K562 (cell line): ENCODE measurements at regions not wholly inside any gene's neighbourhood (a gene's known extent, or its start where the extent isn't known, plus 50 kb on each side); places are given as distances from the start of the nearest gene placed in this dataset.

Source experiments
- CTCF ChIP-seq, 3 experiments: IDR thresholded peaks in 2 of 3; conservative IDR thresholded peaks in 1 of 3; 2 replicates each; pipeline ENCODE4 v1.5.1; 2011 to 2012; ENCODE audit warnings: low read length in 3 of 3, mild to moderate bottlenecking in 3 of 3, control low read depth in 2 of 3, improper control_type of control experiment in 1 of 3, inconsistent platforms in 1 of 3, low read depth in 1 of 3, mixed read lengths in 1 of 3, moderate library complexity in 1 of 3; ENCODE audit not compliant: insufficient read depth in 2 of 3
- EZH2 ChIP-seq: IDR thresholded peaks from 2 replicates; pipeline ENCODE4 v1.6.1; 2012; ENCODE audit warnings: low read depth, mild to moderate bottlenecking, inconsistent platforms, low read length, borderline replicate concordance
- FOXA3 ChIP-seq, 2 experiments: fragments of 450-650 bp in 1 of 2; sonication (generic) in 1 of 2; formaldehyde crosslinking; IDR thresholded peaks in 1 of 2; conservative IDR thresholded peaks in 1 of 2; 2 replicates each; pipeline versions ENCODE4 v1.4.0 to v1.8.0; 2020 to 2022; ENCODE audit warnings: mild to moderate bottlenecking in 2 of 2, missing genetic modification reagents in 1 of 2
- PHF8 ChIP-seq: fragments of 200-600 bp; sonication (generic); IDR thresholded peaks from 2 replicates; pipeline ENCODE4 v1.6.1; 2012; ENCODE audit warnings: mixed run types, mild to moderate bottlenecking, inconsistent platforms, low read length, moderate library complexity, borderline replicate concordance
- POLR2A ChIP-seq: fragments of 450-650 bp; conservative IDR thresholded peaks from 2 replicates; pipeline ENCODE4 v1.6.1; 2016
- SAP30 ChIP-seq: fragments of 200-600 bp; sonication (generic); IDR thresholded peaks from 2 replicates; pipeline ENCODE4 v1.6.1; 2012; ENCODE audit warnings: borderline replicate concordance, low read depth, mild to moderate bottlenecking, moderate library complexity, low read length, control low read depth, inconsistent platforms; ENCODE audit not compliant: insufficient read depth, poor library complexity, severe bottlenecking
- SNRNP70 ChIP-seq: fragments of 200-400 bp; formaldehyde crosslinking; optimal IDR thresholded peaks from 2 replicates; pipeline ENCODE3; 2017; ENCODE audit warnings: low read depth, low read length
- ZNF224 ChIP-seq: sonication (generic); formaldehyde crosslinking; IDR thresholded peaks from 2 replicates; pipeline ENCODE4 v1.8.0; 2022; ENCODE audit warnings: mild to moderate bottlenecking, missing genetic modification reagents
- TF ChIP-seq, protein P1 (sequence below): sonication (generic); formaldehyde crosslinking; IDR thresholded peaks from 2 replicates; pipeline ENCODE4 v1.8.0; 2022; ENCODE audit warnings: missing genetic modification reagents, mild to moderate bottlenecking, moderate library complexity, borderline replicate concordance
- TF ChIP-seq, protein P2 (sequence below): sonication (generic); formaldehyde crosslinking; IDR thresholded peaks from 2 replicates; pipeline ENCODE4 v1.8.1; 2023; ENCODE audit warnings: mild to moderate bottlenecking, missing genetic modification reagents

GRCh38 chr12:97167598-97167997 lies 260.5 kb downstream of the NEDD1 start:
- TF ChIP-seq PHF8 = no peak
- TF ChIP-seq, protein P1, sequence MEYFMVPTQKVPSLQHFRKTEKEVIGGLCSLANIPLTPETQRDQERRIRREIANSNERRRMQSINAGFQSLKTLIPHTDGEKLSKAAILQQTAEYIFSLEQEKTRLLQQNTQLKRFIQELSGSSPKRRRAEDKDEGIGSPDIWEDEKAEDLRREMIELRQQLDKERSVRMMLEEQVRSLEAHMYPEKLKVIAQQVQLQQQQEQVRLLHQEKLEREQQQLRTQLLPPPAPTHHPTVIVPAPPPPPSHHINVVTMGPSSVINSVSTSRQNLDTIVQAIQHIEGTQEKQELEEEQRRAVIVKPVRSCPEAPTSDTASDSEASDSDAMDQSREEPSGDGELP (CRISPR knock-in tag) = no peak
- TF ChIP-seq EZH2 = no peak
- no peak for TF ChIP-seq SNRNP70
- TF ChIP-seq FOXA3 (CRISPR knock-in tag; conservative IDR thresholded peaks at IDR 0.05 in 1 of 2, IDR thresholded peaks at IDR 0.05 in 1 of 2) = no peak
- no peak for TF ChIP-seq ZNF224
- no peak for TF ChIP-seq POLR2A
- TF ChIP-seq CTCF (IDR thresholded peaks at IDR 0.05 in 2 of 3, conservative IDR thresholded peaks at IDR 0.05 in 1 of 3; ENCODE audit: insufficient read depth in 2 of 3, low read depth in 1 of 3, low read length in 3 of 3) = no peak
- TF ChIP-seq, protein P2, sequence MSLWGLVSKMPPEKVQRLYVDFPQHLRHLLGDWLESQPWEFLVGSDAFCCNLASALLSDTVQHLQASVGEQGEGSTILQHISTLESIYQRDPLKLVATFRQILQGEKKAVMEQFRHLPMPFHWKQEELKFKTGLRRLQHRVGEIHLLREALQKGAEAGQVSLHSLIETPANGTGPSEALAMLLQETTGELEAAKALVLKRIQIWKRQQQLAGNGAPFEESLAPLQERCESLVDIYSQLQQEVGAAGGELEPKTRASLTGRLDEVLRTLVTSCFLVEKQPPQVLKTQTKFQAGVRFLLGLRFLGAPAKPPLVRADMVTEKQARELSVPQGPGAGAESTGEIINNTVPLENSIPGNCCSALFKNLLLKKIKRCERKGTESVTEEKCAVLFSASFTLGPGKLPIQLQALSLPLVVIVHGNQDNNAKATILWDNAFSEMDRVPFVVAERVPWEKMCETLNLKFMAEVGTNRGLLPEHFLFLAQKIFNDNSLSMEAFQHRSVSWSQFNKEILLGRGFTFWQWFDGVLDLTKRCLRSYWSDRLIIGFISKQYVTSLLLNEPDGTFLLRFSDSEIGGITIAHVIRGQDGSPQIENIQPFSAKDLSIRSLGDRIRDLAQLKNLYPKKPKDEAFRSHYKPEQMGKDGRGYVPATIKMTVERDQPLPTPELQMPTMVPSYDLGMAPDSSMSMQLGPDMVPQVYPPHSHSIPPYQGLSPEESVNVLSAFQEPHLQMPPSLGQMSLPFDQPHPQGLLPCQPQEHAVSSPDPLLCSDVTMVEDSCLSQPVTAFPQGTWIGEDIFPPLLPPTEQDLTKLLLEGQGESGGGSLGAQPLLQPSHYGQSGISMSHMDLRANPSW (CRISPR knock-in tag) = no peak
- no peak for TF ChIP-seq SAP30
